Fibroblast of skin of right quadriceps (primary cell): ENCODE measurements at regions not wholly inside any gene's neighbourhood (a gene's known extent, or its start where the extent isn't known, plus 50 kb on each side); places are given as distances from the start of the nearest gene placed in this dataset.

Experiments used
- DNase-seq: peaks from one replicate; pipeline ENCODE4 v3.0.0-alpha.2; 2013

GRCh38 chr3:69567023-69567709, 172.1 kb upstream of the MITF start:
- no peak for DNase-seq

GRCh38 chr3:69566275-69566674, 173.0 kb upstream of the MITF start:
- DNase-seq: no peak

GRCh38 chr3:69565316-69565715, 173.9 kb upstream of the MITF start:
- no peak for DNase-seq

GRCh38 chr3:69563981-69564380, 175.3 kb upstream of the MITF start:
- no peak for DNase-seq

- DNase-seq: no peak
Measured at GRCh38 chr3:69563151-69563550, 176.1 kb upstream of the MITF start.

- DNase-seq: no peak
Measured at GRCh38 chr3:69562020-69562419, 176.1 kb upstream of the FRMD4B start.

GRCh38 chr3:69560818-69561217, 174.9 kb upstream of the FRMD4B start:
- DNase-seq: no peak

- DNase-seq: no peak
Measured at GRCh38 chr3:69560116-69560515, 174.2 kb upstream of the FRMD4B start.

- peak; percentile 29 for DNase-seq
Measured at GRCh38 chr3:69558912-69559311, 173.0 kb upstream of the FRMD4B start.

GRCh38 chr3:69554576-69554975, 168.7 kb upstream of the FRMD4B start:
- no peak for DNase-seq

- DNase-seq: no peak
Measured at GRCh38 chr3:69553888-69554287, 168.0 kb upstream of the FRMD4B start.

GRCh38 chr3:69547461-69547880, 161.6 kb upstream of the FRMD4B start:
- no peak for DNase-seq

GRCh38 chr3:69542805-69543429, 157.0 kb upstream of the FRMD4B start:
- no peak for DNase-seq

GRCh38 chr3:69542089-69542804, 156.4 kb upstream of the FRMD4B start:
- no peak for DNase-seq

GRCh38 chr3:69541711-69542088, 155.8 kb upstream of the FRMD4B start:
- DNase-seq: no peak

GRCh38 chr3:69540706-69541581, 155.1 kb upstream of the FRMD4B start:
- no peak for DNase-seq

GRCh38 chr3:69539134-69539533, 153.2 kb upstream of the FRMD4B start:
- DNase-seq: no peak

- DNase-seq: no peak
Measured at GRCh38 chr3:69538281-69538680, 152.4 kb upstream of the FRMD4B start.

- no peak for DNase-seq
Measured at GRCh38 chr3:69536306-69537020, 150.6 kb upstream of the FRMD4B start.

- DNase-seq: no peak
Measured at GRCh38 chr3:69535613-69536012, 149.7 kb upstream of the FRMD4B start.

GRCh38 chr3:69532547-69533224, 146.8 kb upstream of the FRMD4B start:
- no peak for DNase-seq
